Skeletal muscle cell (primary cell): ENCODE measurements at regions not wholly inside any gene's neighbourhood (a gene's known extent, or its start where the extent isn't known, plus 50 kb on each side); places are given as distances from the start of the nearest gene placed in this dataset.
A peak's percentile ranks its signal among the peaks of the same experiment; 100 is the strongest.

ENCODE experiments used
- DNase-seq: peaks from one replicate; pipeline ENCODE4 v3.0.0-alpha.2; 2010; ENCODE audit warnings: low read depth
- H3K4me3 ChIP-seq: 2 replicates; pipeline ENCODE4 v1.5.1; 2011; ENCODE audit warnings: low read depth, mild to moderate bottlenecking, control low read depth, low read length, moderate library complexity

DNA sequence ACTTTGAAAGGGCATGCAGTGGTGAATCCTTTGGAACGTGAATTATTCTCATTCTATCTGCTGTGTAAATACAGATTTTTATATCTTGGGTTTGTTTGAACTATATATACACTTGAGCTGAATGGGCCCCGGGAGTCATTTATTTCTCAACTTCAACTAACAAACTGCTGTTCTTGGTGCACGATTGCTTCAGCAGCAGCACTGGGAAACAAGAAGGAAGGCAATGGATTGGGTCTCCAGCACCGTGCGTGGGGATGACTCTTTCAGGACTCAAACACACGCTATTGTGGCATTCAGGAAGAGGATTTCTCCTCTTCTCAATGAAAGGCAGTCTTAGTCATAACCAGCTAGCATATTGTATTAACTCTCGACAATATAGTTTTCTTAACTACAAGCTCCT is 226.0 kb upstream of the NFE2L3 start:
- DNase-seq = peak; percentile 35
- no peak overlapping the region for H3K4me3 ChIP-seq

DNA sequence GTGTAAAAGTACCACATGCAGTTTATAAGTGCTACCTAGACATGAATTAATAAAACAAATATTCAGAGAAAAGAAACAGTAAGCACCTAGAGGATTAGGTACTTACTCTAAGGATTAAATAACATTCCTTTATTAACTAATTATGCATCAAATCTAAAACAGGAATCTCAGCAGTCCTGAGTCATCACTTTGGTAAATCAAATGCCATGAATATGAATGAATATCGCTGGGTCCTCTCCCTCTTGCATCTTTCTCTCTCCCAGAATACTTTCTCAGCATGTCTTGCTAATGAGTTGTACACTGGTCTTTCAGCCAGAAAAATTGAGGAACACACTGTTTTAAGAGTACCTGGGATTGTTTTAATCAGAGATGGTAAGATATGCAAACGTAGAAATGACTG is 225.5 kb upstream of the NFE2L3 start:
- no peak for DNase-seq
- H3K4me3 ChIP-seq = no peak overlapping the region

DNA sequence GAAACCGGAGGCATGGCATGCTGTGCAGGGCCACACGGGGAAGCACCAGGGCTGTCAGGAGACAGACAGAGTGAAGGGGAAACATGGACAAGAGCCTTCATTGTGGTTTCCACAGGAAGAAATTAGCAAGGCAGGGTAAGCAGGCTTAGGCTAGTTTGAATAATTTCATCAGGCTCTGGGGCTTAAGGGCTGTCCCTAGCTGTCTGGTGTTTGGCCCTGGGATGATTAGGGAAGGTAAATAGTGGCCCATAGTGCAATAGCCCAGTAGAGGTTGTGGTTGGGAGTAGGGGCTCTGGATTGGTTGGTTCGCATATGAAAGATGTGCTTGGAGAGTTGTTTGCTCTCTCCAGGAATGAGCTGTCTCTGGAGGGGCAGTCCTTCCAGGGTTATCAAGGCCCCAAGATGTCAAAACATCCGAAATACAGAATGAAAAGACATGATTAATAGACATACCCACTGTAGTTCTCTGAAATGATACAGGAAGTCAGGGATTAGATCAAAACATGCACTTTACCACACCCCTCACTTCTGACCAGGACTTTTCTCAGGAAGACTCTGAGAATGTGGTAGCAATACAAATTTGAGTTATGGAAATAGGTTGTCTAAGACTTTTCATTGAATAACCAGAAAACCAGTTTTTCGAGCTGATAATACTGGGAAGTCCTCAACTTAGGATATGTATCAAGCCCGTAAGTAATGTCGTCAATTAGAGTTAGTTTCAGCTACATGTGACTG is 224.9 kb upstream of the NFE2L3 start:
- no peak for DNase-seq
- H3K4me3 ChIP-seq = no peak overlapping the region

DNA sequence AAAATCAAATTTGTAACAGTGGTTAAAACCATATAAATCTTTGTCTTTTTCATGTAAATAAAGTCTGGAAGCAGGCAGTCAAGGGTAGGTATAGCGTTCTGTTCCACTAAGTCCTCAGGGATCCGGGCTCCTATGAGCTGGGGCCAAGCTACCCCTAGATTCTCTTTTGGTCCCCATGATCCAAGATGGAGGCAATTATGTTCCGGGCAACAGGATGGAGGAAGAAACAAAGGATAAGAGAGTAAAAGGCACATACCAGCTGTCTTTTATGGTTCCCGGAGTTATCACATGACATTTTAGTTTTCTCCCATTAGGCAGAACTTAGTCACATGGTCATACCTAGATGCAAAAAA is 224.4 kb upstream of the NFE2L3 start:
- H3K4me3 ChIP-seq = no peak overlapping the region
- DNase-seq = no peak

DNA sequence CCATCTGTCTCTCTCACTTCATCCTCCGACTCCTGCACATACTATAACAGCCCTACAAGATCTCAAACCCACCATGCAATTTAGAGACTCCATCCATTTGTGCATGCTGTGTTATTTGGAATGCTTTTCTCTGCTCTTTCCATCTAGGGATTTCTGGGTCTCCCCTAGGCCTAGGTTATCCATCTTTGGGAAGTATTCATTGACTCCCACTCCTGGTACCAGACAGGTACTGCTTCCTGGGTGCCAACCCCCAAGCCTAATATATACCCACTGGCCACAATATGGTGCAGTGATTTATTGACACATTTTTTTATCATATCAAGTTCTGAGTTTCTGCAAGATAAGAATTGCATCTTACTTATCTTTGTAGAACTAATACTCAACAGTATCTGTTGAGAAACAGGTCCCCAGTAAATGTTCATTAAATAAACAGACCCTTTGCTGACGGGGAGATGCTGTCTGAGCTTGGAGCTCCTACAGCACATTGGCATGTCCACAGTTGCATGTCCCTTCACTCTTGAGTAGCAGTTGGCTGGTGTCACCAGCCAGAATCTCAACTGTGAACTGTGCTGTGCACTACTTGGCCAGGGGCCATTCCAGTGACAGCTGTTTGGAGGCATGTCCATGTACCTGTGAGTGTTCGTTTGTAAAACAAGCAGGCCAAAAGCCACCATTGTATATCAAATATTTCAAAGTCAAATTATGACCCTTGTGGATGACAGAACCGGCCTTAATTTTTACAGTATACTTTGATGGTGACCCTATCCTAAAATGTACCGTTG is 223.3 kb upstream of the NFE2L3 start:
- DNase-seq = no peak
- no peak overlapping the region for H3K4me3 ChIP-seq

DNA sequence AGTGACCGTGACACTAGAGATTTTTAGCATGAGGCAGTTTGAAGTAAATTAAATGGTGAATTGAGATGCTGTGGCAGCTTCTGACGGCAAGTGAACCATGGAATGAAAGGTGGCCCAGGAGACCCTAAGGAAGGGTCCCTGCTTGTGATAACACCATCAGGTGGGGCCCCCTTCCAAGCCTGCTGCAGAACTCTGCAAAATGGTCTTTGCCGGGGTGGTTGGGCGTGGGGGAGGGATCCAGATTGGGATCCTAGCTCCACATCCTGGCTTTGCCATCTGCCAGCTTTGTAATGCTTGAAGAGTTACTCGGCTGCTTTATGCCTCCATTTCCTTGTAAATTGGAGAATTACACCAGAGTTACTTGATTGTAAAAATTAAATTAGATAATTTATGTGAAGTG is 222.6 kb upstream of the NFE2L3 start:
- no peak overlapping the region for H3K4me3 ChIP-seq
- no peak for DNase-seq

DNA sequence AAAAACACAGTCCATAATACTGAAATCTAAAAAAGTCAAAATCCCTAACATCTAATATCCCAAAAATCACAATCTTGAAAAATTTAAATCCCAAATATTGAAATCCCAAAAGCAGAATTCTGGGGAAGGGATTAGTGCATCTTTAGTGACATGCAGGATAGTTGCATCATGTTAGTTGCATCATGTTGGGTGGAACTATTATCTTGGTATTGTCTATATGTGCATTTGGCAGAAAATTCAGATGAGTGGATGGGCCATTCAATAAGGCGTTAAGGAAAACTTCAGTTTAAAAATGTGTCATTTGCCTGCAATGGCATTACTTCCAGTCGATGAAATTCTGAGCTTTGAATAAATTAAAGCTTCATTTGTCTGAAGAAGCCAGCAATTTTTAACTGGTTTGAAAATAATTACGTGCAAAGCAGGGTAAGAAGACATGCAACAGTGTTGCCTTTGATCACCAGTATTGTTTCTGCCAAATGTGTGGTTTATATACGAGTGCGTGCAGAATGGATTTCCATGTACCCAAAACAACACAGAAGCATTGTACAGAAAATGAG is 221.4 kb upstream of the NFE2L3 start:
- no peak overlapping the region for H3K4me3 ChIP-seq
- no peak for DNase-seq

DNA sequence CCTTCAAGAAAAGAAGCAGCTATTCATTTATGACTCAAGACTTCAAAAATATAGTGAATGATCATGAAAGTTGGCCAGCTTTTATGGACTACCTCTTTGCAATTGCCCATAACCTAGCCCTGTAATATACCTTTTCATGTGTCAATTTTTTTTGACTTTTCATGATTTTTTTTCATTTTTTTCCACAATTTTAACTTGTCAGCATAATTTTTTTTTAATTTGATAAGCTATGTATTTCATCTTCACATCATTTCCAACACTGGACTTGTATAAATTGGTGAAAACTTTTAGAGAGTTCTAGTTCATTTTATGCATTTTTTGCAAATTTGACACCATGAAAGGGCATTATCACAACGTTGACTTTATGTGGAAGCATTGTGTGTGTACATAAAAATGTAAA is 220.8 kb upstream of the NFE2L3 start:
- no peak overlapping the region for H3K4me3 ChIP-seq

DNA sequence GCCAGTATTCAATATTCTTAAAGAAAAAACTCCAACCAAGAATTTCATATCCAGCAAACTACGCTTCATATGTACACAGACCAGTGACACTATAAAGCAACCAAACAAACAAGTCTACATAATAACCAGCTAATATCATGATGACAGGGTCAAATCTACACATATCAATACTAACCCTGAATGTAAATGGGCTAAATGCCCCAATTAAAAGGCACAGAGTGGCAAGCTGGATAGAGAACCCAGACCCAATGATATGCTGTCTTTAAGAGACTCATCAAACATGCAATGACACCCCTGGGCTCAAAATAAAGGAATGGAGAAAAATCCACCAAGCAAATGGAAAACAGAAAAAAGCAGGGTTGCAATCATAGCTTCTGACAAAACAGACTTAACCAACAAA is 218.1 kb upstream of the NFE2L3 start:
- H3K4me3 ChIP-seq = no peak overlapping the region
- no peak for DNase-seq

More for the DNA sequence above, 220.8 kb upstream of the NFE2L3 start:
- no peak for DNase-seq

DNA sequence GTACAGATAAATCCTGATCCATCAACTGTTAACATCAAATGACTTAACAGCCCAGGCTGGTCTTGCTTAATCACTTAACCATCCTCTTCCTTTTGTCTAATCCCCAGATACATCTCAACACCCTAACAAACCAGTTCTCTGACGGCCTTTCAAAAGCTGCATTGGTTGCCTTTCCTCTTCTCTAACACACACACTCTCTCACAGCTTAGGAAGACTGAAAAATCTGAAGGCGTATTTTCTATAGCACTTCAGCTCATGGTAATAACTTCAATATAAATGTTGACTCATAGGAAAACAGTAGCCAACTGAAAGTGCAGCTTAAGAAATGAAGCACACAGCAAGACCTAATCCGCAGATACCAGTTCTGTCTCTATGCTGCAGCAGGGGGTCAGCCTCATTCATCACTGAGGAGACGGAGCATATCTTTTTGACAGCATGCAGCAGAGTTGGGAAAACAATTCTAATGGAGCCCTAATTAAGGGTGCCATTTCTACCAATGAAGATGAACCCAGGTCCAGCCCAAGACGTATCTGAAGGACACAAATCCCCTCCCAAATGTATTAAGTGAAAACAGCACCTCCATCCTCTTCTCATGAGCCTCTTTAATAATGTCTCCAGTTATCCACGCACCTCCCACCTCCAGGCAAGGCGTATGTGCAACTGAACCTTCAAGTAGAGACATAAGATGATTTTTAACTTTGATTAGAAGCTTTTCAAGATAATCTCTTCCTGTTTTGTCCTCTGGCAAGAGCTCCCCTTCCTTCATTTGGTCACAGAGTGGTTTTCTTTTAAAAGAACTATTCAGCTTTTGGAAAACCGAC is 211.7 kb upstream of the NFE2L3 start:
- DNase-seq = no peak
- H3K4me3 ChIP-seq = no peak overlapping the region

DNA sequence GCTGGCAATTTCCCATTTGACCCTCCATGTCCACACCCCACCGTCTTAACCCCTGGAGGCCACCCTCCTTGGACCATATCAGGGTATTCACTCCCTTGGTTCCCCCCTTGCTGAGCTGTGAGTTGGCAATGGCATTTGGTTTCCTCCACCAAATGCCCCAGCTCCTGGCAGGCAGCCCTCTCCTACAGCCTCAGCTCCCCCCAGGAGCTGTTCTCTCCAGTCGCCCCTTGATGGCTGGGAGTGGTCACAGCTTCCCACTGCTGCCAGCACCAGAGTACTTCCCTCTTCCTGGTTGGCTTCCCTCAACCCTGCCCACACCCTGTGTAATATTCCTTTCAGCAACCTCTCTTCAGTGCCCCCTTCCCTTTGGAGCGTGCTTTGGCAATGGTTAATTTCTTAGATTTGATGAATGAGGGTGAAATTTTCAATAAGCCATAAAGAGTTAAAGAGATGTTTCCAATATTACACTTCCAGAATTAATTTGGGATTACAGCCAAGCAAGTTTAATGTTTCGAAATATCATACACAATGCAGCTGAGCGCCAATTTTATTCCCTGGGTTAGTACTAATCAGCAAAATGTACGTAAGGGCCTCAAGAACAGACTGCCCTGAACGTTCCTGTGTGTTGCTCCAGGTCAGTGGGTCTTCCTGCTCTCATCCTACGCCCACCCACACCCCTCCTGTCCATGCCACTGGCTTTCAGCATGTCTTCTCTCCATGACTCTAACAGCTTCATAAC is 207.1 kb upstream of the NFE2L3 start:
- no peak overlapping the region for H3K4me3 ChIP-seq
- DNase-seq = peak; percentile 8

DNA sequence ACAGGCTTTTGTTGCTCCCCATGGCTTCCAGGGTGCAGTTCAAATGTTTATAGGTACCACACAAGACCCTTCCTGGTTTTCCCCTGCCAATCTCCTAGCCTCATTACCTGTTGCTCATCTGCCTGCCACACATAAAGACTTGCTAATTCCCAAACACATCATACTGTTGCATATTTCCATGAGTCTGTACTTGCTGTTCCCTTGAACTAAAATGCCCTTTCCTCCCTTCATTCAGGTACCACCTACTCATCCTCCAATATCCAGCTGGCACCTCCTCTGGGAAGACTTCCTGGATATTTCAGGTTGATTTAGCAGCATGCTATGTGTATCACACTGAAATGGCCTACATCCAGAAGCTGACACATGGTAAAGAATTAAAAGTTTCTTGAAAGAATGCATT is 206.4 kb upstream of the NFE2L3 start:
- no peak overlapping the region for H3K4me3 ChIP-seq
- DNase-seq = no peak

DNA sequence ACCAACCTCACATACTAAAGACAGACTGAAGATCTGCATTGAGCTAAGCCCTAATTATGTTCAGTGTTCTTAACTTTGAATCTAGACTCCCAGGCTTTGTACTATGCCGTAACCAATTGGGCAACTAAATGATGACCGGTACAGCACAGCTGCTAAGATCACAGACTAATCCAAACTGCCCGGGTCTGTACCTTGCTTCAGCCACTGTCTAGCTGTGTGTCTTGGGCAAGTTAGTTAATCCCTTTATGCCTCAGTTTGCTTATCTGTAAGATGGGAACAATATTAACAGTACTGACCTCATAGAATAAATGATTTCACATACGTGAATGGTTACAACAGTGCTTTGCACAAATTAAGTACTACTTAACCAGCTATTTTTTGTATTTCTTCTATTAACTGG is 205.8 kb upstream of the NFE2L3 start:
- DNase-seq = no peak
- H3K4me3 ChIP-seq = no peak overlapping the region

DNA sequence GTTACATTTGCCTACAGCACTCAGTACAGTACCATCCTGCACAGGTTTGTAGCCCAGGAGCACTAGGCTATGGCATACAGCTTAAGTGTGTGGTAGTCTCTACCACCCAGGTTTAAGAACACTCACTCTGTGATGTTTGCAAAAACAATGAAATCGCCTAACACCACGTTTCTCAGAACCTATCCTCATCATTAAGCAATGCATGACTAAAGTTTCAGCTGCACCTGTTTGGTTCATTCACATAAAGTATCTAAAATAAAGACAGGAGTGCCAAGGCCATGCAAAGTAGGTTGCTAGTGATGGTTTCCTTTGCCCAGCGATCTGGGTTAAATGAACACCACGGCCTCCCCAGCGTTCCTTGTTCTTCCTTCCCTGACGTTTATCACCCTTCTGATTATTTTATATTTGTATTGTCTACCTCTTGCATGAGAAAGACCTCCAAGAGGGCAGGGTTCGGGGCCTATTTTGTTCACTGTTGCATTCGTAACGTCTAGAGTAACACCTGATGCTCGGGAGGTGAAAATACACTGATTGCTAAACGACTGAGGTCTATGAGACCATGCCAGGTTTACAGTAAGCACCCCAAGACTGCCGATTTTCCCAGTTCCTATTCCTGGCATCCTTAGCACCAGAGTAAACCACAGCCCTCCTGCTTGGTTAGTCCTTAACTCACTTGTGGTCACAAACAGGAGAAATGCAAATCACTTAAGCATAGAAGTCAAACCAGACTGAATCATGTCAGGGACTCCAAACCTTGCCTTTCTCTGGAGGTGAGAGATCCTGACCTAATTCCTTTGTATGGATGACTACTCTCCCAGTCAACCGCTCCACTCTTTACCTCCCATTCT is 204.1 kb upstream of the NFE2L3 start:
- no peak for DNase-seq
- H3K4me3 ChIP-seq = no peak overlapping the region

DNA sequence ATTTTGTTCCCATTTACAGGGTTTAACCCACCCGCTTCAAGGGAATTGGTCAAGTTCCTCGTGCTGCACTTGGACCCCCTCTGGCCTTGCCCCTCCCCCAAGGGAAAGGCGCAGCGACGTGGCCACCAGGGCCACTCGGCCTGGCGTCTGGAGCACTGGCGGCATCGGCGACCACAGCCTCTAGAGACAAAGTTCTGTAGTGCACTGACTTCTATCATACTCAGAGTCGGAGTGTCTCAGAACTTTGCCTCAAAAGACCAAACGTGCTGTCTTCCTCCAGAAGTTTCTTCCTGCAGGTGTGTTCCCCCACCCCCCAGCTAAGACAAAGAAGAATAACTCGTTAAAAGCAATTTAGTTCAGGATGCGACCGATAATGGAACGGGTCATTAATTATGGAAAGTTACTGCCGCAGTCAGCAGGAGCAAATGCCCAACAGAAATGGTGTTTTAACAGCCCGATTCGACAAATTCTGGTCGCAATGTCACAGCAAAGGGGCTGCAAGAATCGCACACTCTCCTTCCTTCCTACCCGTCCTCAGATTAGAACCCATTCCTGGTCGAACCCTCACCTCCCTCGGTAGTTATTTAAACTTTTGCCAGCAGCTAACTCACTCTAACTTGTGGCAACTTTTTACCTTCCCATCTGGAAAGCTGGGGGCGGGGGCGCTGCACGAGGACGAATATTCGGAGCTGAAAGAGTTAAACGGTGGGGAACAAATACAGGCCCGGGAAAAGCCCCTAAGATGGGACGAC is 202.1 kb upstream of the NFE2L3 start:
- DNase-seq = no peak
- H3K4me3 ChIP-seq = peak overlapping the region; percentile 63

DNA sequence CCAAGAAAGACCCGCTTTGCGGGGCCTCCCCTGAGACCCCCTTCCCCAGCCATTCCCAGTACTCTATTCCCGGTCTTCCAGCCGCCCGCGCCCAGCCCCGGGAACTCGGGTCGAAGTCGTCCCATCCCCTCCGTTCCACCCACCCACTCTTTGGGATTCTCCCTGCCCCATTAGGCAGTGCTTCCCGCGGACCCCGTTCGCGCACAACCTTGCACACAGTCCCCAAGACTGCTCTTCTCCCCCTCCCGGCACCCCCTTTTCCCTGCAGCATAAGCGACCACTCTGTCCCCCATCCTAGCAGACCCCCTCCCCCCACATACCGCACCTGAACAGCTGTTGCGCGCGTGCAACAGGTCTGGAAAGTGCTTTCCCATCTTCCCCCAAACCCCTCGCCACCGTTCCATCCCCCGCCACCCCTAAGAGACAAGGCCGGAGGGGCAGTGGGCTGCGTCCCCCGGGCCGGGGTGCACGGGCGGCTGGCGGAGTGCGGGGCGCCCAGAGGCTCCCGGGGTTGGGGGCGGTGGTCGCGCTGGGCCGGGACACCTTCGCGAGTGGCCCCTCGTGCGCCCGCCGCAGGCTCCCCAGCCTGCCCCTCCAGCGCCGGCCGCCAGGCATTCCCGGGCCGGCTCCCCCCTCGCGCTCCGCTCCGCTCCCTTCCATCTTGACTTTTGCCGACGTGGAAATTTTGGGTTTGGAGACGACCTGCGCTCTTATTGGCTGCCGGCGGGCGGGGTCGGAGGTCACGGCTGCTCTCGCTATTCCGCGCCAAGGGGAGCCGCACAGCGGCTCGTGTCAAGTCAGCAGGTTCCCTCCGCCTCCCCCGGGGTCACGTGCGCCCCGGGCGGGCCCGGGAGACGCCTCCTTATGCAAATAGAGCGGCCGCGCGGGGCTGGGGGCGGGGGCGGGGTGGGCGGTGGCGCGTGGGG is 201.2 kb upstream of the NFE2L3 start:
- H3K4me3 ChIP-seq = peak overlapping the region; percentile 63
- peak; percentile 51 for DNase-seq
